ENCODE measurements at regions not wholly inside any gene's neighbourhood (a gene's known extent, or its start where the extent isn't known, plus 50 kb on each side); places are given as distances from the start of the nearest gene placed in this dataset.

DNA sequence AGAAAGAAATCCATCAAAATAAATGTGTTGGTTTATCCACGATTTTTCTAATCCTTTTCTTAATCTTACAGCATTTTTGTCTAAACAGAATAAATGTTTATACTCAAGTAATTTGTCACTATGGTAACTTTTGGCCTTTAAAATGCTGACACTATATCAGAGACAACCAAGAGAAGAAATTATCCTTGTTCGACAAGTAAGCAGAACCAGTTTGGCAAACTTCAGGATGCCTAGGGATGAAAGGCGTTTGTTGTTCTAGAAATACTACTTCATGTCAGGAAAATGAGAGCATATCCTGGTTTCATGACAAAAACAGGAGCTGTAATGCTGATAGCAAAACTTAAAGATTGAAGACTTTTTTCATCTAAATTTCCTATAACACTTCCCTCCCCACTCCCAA, 308.0 kb upstream of the ATP11B start:
- WGBS: 37% methylated on average over 3 of the region's 3 CpGs
- Histone ChIP-seq H3K4me3 (ENCODE audit: low read depth, low read length) (no peak overlapping the region), H3K27ac (ENCODE audit: low read depth) (no peak overlapping the region), H3K4me1 (ENCODE audit: insufficient read depth) (no peaks in the 10 kb centered on the region), H3K36me3 (ENCODE audit: insufficient read depth) (no peaks in the 10 kb centered on the region)
- no peak for DNase-seq (ENCODE audit: extremely low spot score)

DNA sequence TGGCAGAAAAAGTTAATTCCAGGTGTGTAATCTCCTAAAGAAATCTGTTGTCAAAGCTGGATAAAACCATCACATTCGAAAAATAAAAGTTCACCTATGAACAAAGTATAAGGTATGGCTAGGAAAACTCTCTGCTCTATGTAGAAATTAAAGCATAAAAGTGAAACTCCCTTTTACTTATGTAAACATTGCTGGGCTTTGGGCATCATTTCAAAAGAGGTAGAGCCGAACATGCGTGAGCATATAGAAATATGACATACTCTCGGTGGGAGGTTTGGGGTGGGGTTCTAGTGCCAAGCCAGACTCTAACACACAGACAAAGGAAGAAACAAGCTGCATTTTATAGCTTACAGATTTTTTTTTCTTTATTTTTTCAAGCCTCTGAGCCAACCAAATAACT, 306.8 kb upstream of the ATP11B start:
- 35% methylated on average over 4 of the region's 4 CpGs for WGBS
- no peaks in the 10 kb centered on the region for H3K36me3 ChIP-seq (ENCODE audit: insufficient read depth)
- no peak overlapping the region for H3K4me3 ChIP-seq (ENCODE audit: low read depth, low read length)
- H3K4me1 ChIP-seq (ENCODE audit: insufficient read depth): no peaks in the 10 kb centered on the region
- no peak overlapping the region for H3K27ac ChIP-seq (ENCODE audit: low read depth)
- no peak for DNase-seq (ENCODE audit: extremely low spot score)

DNA sequence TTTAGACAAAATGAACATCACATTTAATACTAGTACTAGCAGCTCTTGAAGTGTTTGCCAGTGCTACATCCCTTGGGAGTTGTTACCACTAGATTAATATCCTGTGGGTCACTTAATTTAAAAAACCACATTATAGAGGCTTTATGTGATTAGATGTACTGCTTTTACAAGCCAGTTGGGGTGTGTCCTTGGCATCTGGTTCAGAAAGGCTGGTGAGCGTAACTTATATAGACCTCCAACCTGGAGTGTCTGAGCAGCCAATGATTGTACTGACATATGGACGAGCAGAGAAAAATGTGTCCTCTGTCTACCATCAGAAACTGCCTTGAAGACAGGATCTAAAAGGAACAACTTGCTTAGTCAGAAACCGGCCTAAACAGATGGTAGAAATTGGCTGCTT, 306.2 kb upstream of the ATP11B start:
- H3K36me3 ChIP-seq (ENCODE audit: insufficient read depth): no peaks in the 10 kb centered on the region
- no peaks in the 10 kb centered on the region for H3K4me1 ChIP-seq (ENCODE audit: insufficient read depth)
- H3K4me3 ChIP-seq (ENCODE audit: low read depth, low read length): no peak overlapping the region
- H3K27ac ChIP-seq (ENCODE audit: low read depth): no peak overlapping the region
- no peak for DNase-seq (ENCODE audit: extremely low spot score)
- 34% methylated on average over 3 of the region's 3 CpGs for WGBS

- H3K4me1 ChIP-seq (ENCODE audit: insufficient read depth): no peaks in the 10 kb centered on the region
- no peak overlapping the region for H3K27ac ChIP-seq (ENCODE audit: low read depth)
- 77% methylated on average over 2 of the region's 2 CpGs for WGBS
- H3K4me3 ChIP-seq (ENCODE audit: low read depth, low read length): no peak overlapping the region
- no peak for DNase-seq (ENCODE audit: extremely low spot score)
- H3K36me3 ChIP-seq (ENCODE audit: insufficient read depth): no peaks in the 10 kb centered on the region
Measured at GRCh38 chr3:182487611-182488010, 305.7 kb upstream of the ATP11B start.

DNA sequence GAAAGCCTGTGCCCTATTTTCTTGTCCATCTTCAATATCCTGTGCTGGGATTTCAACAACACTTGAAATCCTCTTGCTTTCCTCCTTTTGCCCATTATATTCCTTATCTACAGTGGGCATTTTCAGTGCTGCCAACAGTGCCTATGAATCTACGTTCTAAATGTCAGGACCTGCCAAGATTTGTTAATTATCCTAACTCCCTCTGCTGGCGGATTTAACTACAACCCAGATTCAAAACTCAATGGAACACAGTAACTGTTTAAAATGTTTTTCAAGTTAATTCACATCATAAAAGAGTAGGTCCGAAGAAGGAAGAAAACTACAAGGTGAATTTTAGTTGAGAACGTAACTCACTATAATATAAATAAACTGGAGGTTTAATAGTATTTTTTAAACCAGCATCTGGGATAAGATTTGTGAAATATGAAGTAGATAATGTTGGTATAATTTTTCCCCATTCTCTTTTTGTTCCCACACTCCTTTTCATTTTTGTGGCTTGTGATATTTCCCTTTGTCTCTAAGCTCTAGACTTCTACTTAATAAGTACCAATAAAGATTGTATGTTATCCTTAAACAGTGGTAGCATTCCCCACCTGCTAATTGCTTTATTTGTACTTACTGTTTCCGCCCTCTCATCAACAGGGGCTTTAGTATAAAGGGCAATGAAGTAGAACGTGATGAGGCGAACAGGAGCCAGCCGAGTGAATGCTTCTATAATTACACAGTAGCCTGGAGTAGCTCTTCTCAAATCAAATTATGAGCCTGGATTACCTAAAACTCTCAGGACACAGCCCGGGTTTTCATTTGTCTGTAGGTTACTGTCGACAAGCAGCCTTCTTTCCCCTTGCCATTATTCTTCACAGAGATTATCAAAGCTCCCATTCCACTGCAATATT, 302.5 kb upstream of the ATP11B start:
- Histone ChIP-seq H3K4me3 (ENCODE audit: low read depth, low read length) (no peak overlapping the region), H3K36me3 (ENCODE audit: insufficient read depth) (no peaks in the 10 kb centered on the region), H3K4me1 (ENCODE audit: insufficient read depth) (no peaks in the 10 kb centered on the region), H3K27ac (ENCODE audit: low read depth) (no peak overlapping the region)
- no peak for DNase-seq (ENCODE audit: extremely low spot score)
- 47% methylated on average over 10 of the region's 10 CpGs for WGBS

DNA sequence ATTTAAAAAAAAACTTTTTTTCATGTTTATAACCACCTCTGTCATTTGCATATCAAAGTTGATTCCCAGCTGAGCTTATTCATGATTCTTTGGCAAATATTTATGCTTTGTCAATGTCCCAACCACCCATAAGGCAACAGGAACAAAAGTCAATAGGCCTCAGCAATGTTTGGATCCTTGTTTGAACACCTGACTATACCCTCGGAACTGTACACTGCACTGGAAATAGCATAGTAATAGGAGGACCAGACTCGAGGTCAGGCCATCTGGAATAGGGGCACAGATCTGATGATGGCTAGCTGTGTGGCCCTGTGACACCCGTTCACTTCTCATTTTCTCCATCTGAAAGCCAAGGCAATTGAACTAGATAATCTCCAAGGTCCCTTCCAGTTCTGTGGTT, 301.7 kb upstream of the ATP11B start:
- WGBS: 70% methylated on average over 3 of the region's 3 CpGs
- H3K4me1 ChIP-seq (ENCODE audit: insufficient read depth): no peaks in the 10 kb centered on the region

GRCh38 chr3:182492536-182492935, 300.8 kb upstream of the ATP11B start:
- Histone ChIP-seq H3K4me1 (ENCODE audit: insufficient read depth) (no peaks in the 10 kb centered on the region), H3K36me3 (ENCODE audit: insufficient read depth) (no peaks in the 10 kb centered on the region), H3K4me3 (ENCODE audit: low read depth, low read length) (no peak overlapping the region), H3K27ac (ENCODE audit: low read depth) (no peak overlapping the region)
- no peak for DNase-seq (ENCODE audit: extremely low spot score)
- 97% methylated on average over 3 of the region's 3 CpGs for whole genome bisulfite sequencing

More for the DNA sequence above, 301.7 kb upstream of the ATP11B start:
- no peak overlapping the region for H3K4me3 ChIP-seq (ENCODE audit: low read depth, low read length)
- H3K36me3 ChIP-seq (ENCODE audit: insufficient read depth): no peaks in the 10 kb centered on the region
- no peak overlapping the region for H3K27ac ChIP-seq (ENCODE audit: low read depth)
- no peak for DNase-seq (ENCODE audit: extremely low spot score)

GRCh38 chr3:182500289-182500688, 293.0 kb upstream of the ATP11B start:
- Histone ChIP-seq H3K4me3 (ENCODE audit: low read depth, low read length) (no peak overlapping the region), H3K27ac (ENCODE audit: low read depth) (no peak overlapping the region), H3K36me3 (ENCODE audit: insufficient read depth) (no peaks in the 10 kb centered on the region), H3K4me1 (ENCODE audit: insufficient read depth) (no peaks in the 10 kb centered on the region)
- no peak for DNase-seq (ENCODE audit: extremely low spot score)
- 60% methylated on average over 10 of the region's 10 CpGs for WGBS

GRCh38 chr3:182501856-182502255, 291.4 kb upstream of the ATP11B start:
- Histone ChIP-seq H3K36me3 (ENCODE audit: insufficient read depth) (no peaks in the 10 kb centered on the region), H3K4me3 (ENCODE audit: low read depth, low read length) (no peak overlapping the region), H3K4me1 (ENCODE audit: insufficient read depth) (no peaks in the 10 kb centered on the region), H3K27ac (ENCODE audit: low read depth) (no peak overlapping the region)
- no peak for DNase-seq (ENCODE audit: extremely low spot score)
- WGBS: 32% methylated on average over 3 of the region's 3 CpGs

DNA sequence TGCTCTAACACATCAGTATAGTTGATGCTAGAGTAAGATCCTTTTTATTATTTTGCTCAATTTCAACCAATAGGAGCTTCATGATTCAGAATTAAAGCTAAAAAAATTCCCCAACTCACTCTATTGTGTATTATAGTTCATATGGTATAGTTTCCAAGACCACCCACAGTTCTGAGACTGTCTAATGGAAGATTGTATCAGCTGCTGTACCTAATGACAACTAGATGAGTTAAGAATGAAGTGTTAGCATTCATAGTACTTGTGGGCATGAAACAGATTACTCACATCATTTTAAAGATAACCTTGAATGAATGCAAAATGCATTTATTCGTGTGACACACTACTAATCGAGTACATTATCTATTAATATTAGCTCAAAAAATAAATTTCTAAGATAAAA, 289.9 kb upstream of the ATP11B start:
- Histone ChIP-seq H3K4me3 (ENCODE audit: low read depth, low read length) (no peak overlapping the region), H3K4me1 (ENCODE audit: insufficient read depth) (no peaks in the 10 kb centered on the region), H3K36me3 (ENCODE audit: insufficient read depth) (no peaks in the 10 kb centered on the region), H3K27ac (ENCODE audit: low read depth) (no peak overlapping the region)
- no peak for DNase-seq (ENCODE audit: extremely low spot score)
- WGBS: 64% methylated on average over 2 of the region's 2 CpGs

GRCh38 chr3:182508919-182509711, 284.2 kb upstream of the ATP11B start:
- 26% methylated on average over 13 of the region's 13 CpGs for WGBS
- no peak overlapping the region for H3K27ac ChIP-seq (ENCODE audit: low read depth)
- no peaks in the 10 kb centered on the region for H3K4me1 ChIP-seq (ENCODE audit: insufficient read depth)

DNA sequence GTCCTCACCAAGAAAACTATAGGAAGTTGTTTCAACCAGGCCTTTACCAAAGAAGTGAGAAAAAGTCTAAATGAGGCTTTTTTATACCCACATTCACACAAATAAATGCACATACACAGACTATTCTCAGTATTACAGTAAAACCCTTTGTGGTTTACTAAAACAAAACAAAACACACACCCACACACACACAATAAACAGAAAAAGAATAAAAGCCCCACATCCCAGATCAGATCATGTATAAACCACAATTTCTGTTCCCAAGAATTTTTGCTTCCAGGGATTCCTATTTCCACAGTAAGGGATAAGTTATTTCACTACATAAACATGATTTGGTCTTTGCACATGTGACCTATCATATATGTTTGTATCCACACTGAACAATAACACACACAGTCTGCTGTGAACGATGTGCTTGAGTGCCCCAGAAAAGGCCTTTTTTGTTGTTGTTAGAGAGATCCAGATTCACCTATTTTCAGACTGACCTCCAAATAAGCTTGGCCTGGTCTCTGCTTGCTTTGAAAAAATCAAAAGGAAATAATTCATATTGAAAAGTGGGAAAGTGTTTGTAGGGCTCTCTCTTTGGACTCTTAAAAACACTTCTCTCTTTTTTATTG, 283.4 kb upstream of the ATP11B start:
- 26% methylated on average over 1 of the region's 1 CpG for WGBS
- no peaks in the 10 kb centered on the region for H3K36me3 ChIP-seq (ENCODE audit: insufficient read depth)
- no peak overlapping the region for H3K27ac ChIP-seq (ENCODE audit: low read depth)
- H3K4me3 ChIP-seq (ENCODE audit: low read depth, low read length): no peak overlapping the region
- DNase-seq (ENCODE audit: extremely low spot score): no peak
- H3K4me1 ChIP-seq (ENCODE audit: insufficient read depth): no peaks in the 10 kb centered on the region

More at GRCh38 chr3:182508919-182509711, 284.2 kb upstream of the ATP11B start:
- no peak for DNase-seq (ENCODE audit: extremely low spot score)
- Histone ChIP-seq H3K4me3 (ENCODE audit: low read depth, low read length) (no peak overlapping the region), H3K36me3 (ENCODE audit: insufficient read depth) (no peaks in the 10 kb centered on the region)

DNA sequence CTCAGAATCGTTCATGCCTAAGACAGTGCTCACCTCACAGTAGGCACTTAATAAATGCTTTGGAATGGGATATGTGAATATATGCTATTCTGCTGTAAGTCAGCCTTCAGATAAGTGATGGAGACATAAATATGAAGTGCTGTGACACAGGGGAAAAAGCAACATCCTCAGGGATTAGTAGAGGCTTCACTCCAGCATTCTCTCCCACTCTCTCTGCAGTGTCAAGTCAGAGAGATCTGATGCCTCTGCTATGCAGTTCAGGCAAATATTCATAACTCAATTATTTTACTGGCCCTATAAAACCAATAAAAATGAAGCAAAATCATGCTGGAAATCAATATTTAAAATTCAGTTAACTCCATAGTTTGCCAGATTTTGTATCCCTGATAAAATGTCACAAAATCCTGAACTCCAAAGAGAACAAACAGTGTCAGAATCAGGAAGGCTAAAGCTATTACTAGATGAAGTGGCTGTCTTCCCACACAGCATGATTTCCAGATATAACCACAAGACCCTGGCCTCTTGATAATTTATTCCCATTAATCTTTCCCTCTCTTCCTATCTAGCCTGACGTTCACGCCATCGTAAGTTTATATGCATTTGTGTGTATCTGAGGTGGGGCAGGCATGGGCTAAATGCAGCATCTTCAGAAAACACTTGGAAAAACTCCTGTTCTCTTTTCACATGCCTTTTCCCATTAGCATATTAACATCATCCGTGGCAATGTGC, 278.9 kb upstream of the ATP11B start:
- WGBS: 53% methylated on average over 5 of the region's 5 CpGs
- no peak for DNase-seq (ENCODE audit: extremely low spot score)
- Histone ChIP-seq H3K4me3 (ENCODE audit: low read depth, low read length) (no peak overlapping the region), H3K36me3 (ENCODE audit: insufficient read depth) (no peaks in the 10 kb centered on the region), H3K27ac (ENCODE audit: low read depth) (no peak overlapping the region), H3K4me1 (ENCODE audit: insufficient read depth) (no peaks in the 10 kb centered on the region)
